ENCODE measurements at regions not wholly inside any gene's neighbourhood (a gene's known extent, or its start where the extent isn't known, plus 50 kb on each side); places are given as distances from the start of the nearest gene placed in this dataset.
"Not testable (repeated sequence)": the region's sequence is repeated elsewhere in the genome, so short reads cannot be mapped to it uniquely, and the experiment has no call there.

- H3K36me3 Mint-ChIP-seq (ENCODE audit: insufficient read depth in 2 of 2): peaks cover 4 to 18% of the 10 kb centered on the region in 2 donors
- not testable (repeated sequence) for H3K9me3 Mint-ChIP-seq; ATAC-seq (replicated peaks in 1 of 2)
Measured at GRCh38 chr5:34192064-34192922, 149.3 kb upstream of the C1QTNF3 start.

GRCh38 chr5:34192923-34193262 is 149.9 kb upstream of the C1QTNF3 start:
- DNase-seq; ATAC-seq (replicated peaks in 1 of 2); H3K27me3 Mint-ChIP-seq (ENCODE audit: low read depth); H3K27ac Mint-ChIP-seq; H3K9me3 Mint-ChIP-seq; H3K4me3 Mint-ChIP-seq: not testable (repeated sequence)
- Mint-ChIP-seq H3K36me3 (ENCODE audit: insufficient read depth in 2 of 2) (peaks cover 4 to 18% of the 10 kb centered on the region in 2 donors), H3K4me1 (ENCODE audit: low read depth) (peaks cover 11% of the 10 kb centered on the region)

More at GRCh38 chr5:34192064-34192922, 149.3 kb upstream of the C1QTNF3 start:
- not testable (repeated sequence) for H3K4me3 Mint-ChIP-seq; H3K27me3 Mint-ChIP-seq (ENCODE audit: low read depth); DNase-seq
- peaks cover 14% of the 10 kb centered on the region for H3K4me1 Mint-ChIP-seq (ENCODE audit: low read depth)
- peak overlapping the region; percentile 49 for H3K27ac Mint-ChIP-seq

DNA sequence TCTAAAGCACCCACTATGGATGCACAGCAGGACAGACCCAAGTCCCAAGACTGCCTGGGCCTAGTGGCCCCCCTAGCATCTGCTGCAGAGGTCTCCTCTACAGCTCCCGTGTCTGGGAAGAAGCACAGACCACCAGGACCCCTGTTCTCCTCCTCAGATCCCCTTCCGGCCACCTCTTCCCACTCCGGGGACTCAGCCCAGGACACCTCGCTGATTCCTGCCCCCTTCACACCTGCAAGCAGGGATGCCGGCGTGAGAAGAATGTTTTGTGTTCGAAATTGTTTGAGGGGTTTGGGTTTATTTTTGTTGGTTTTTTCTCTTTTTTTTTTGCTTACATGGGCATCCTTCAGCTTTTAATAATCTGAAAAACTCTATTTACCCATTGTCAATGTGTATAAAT is 150.3 kb upstream of the C1QTNF3 start:
- not testable (repeated sequence) for H3K4me3 Mint-ChIP-seq; H3K27me3 Mint-ChIP-seq (ENCODE audit: low read depth); H3K9me3 Mint-ChIP-seq; H3K4me1 Mint-ChIP-seq (ENCODE audit: low read depth); ATAC-seq (replicated peaks in 1 of 2); DNase-seq
- peaks cover 4 to 18% of the 10 kb centered on the region in 2 donors for H3K36me3 Mint-ChIP-seq (ENCODE audit: insufficient read depth in 2 of 2)
- H3K27ac Mint-ChIP-seq: peak overlapping the region; percentile 5

DNA sequence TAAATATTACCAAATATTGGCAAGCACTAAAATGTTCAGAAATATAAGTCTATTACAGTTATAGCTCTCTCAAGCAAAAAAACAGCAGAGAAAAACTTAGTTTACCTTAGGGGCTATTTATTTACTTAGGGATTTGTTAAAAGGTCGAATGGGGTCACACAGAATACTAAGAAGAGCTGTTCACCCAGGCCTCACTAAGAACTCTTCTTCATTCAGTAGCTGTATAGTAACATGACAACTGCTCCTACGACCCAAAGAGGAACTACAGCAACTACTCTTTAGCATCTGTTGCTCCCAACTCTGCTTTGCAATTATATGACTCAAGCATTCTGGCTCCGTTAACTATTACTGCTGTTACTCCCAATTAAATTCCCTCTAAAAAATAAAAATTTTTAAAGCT is 150.8 kb upstream of the C1QTNF3 start:
- H3K9me3 Mint-ChIP-seq; H3K4me3 Mint-ChIP-seq; H3K27me3 Mint-ChIP-seq (ENCODE audit: low read depth); H3K4me1 Mint-ChIP-seq (ENCODE audit: low read depth); H3K27ac Mint-ChIP-seq; ATAC-seq (replicated peaks in 1 of 2); DNase-seq: not testable (repeated sequence)
- H3K36me3 Mint-ChIP-seq (ENCODE audit: insufficient read depth in 2 of 2): peaks cover 4 to 18% of the 10 kb centered on the region in 2 donors

GRCh38 chr5:34196091-34196490 is 153.1 kb upstream of the C1QTNF3 start:
- not testable (repeated sequence) for DNase-seq; H3K27me3 Mint-ChIP-seq (ENCODE audit: low read depth); H3K9me3 Mint-ChIP-seq; H3K27ac Mint-ChIP-seq; H3K4me3 Mint-ChIP-seq; H3K4me1 Mint-ChIP-seq (ENCODE audit: low read depth); ATAC-seq (replicated peaks in 1 of 2)
- H3K36me3 Mint-ChIP-seq (ENCODE audit: insufficient read depth in 2 of 2): peaks cover 0 to 11% of the 10 kb centered on the region in 2 donors

GRCh38 chr5:34205347-34205746 is 162.3 kb upstream of the C1QTNF3 start:
- H3K4me3 Mint-ChIP-seq; H3K4me1 Mint-ChIP-seq (ENCODE audit: low read depth); H3K36me3 Mint-ChIP-seq (ENCODE audit: insufficient read depth in 2 of 2); H3K27ac Mint-ChIP-seq; H3K27me3 Mint-ChIP-seq (ENCODE audit: low read depth); H3K9me3 Mint-ChIP-seq; ATAC-seq (replicated peaks in 1 of 2); DNase-seq: not testable (repeated sequence)

- H3K27ac Mint-ChIP-seq; ATAC-seq (replicated peaks in 1 of 2); H3K36me3 Mint-ChIP-seq (ENCODE audit: insufficient read depth in 2 of 2); H3K27me3 Mint-ChIP-seq (ENCODE audit: low read depth); H3K4me3 Mint-ChIP-seq; H3K4me1 Mint-ChIP-seq (ENCODE audit: low read depth); DNase-seq; H3K9me3 Mint-ChIP-seq: not testable (repeated sequence)
Measured at GRCh38 chr5:34217386-34217785, 174.4 kb upstream of the C1QTNF3 start.

- ATAC-seq (replicated peaks in 1 of 2); H3K27me3 Mint-ChIP-seq (ENCODE audit: low read depth); H3K4me3 Mint-ChIP-seq; H3K9me3 Mint-ChIP-seq; H3K4me1 Mint-ChIP-seq (ENCODE audit: low read depth); H3K27ac Mint-ChIP-seq; DNase-seq: not testable (repeated sequence)
- H3K36me3 Mint-ChIP-seq (ENCODE audit: insufficient read depth in 2 of 2): peaks cover 3 to 15% of the 10 kb centered on the region in 2 donors
Measured at GRCh38 chr5:34221329-34222073, 178.5 kb upstream of the C1QTNF3 start.

GRCh38 chr5:34223158-34223557 is 180.1 kb upstream of the C1QTNF3 start:
- not testable (repeated sequence) for H3K36me3 Mint-ChIP-seq (ENCODE audit: insufficient read depth in 2 of 2); H3K9me3 Mint-ChIP-seq; H3K27me3 Mint-ChIP-seq (ENCODE audit: low read depth); H3K27ac Mint-ChIP-seq; H3K4me1 Mint-ChIP-seq (ENCODE audit: low read depth); DNase-seq; ATAC-seq (replicated peaks in 1 of 2); H3K4me3 Mint-ChIP-seq

- not testable (repeated sequence) for H3K4me3 Mint-ChIP-seq; ATAC-seq (replicated peaks in 1 of 2); H3K27me3 Mint-ChIP-seq (ENCODE audit: low read depth)
Measured at GRCh38 chr5:34230402-34230801, 187.4 kb upstream of the C1QTNF3 start.

GRCh38 chr5:34243802-34244201 is 200.8 kb upstream of the C1QTNF3 start:
- not testable (repeated sequence) for ATAC-seq (replicated peaks in 1 of 2); H3K27me3 Mint-ChIP-seq (ENCODE audit: low read depth); H3K36me3 Mint-ChIP-seq (ENCODE audit: insufficient read depth in 2 of 2); H3K9me3 Mint-ChIP-seq; DNase-seq
- Mint-ChIP-seq H3K4me1 (ENCODE audit: low read depth) (peaks cover 22% of the 10 kb centered on the region), H3K4me3 (peak overlapping the region; percentile 82 to 95), H3K27ac (peak overlapping the region; percentile 91)

More at GRCh38 chr5:34230402-34230801, 187.4 kb upstream of the C1QTNF3 start:
- not testable (repeated sequence) for H3K9me3 Mint-ChIP-seq; H3K4me1 Mint-ChIP-seq (ENCODE audit: low read depth); H3K27ac Mint-ChIP-seq; H3K36me3 Mint-ChIP-seq (ENCODE audit: insufficient read depth in 2 of 2); DNase-seq

DNA sequence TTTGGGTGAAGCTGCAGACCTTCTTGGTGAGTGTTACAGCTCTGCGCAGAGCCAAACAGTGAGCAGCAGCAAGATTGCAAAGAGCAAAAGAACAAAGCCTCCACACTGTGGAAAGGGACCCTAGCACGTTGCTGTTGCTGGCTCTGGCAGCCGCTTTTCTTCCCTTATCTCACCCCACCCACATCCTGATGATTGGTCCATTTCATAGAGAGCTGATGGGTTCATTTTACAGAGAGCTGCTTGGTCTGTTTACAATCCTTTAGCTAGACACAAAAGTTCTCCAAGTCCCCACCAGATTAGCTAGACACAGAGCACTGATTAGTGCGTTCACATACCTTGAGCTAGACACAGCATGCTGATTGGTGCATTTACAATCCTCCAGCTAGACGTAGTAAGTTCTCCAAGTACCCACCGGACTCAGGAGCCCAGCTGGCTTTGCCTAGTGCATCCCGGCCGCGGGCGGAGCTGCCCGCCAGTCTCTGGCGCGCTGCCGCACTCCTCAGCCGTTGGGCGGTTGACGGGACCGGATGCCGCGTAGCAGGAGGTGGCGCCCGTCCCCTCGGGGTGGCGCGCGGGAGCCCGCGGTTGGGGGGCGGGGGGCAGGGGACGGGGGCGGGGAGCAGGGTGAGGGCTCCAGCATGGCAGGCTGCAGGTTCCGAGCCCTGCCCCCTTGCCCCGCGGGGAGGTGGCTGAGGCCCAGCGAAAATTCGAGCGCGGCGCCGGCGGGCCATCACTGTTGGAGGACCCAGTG is 201.4 kb upstream of the C1QTNF3 start:
- peak overlapping the region; percentile 82 to 95 for H3K4me3 Mint-ChIP-seq
- H3K36me3 Mint-ChIP-seq (ENCODE audit: insufficient read depth in 2 of 2); H3K27me3 Mint-ChIP-seq (ENCODE audit: low read depth); H3K9me3 Mint-ChIP-seq: not testable (repeated sequence)
- H3K4me1 Mint-ChIP-seq (ENCODE audit: low read depth): peaks cover 22% of the 10 kb centered on the region
- peak overlapping the region; percentile 91 for H3K27ac Mint-ChIP-seq
- ATAC-seq (replicated peaks in 1 of 2) (peak; percentile 93 to 96), DNase-seq (peak; percentile 82 to 85)

DNA sequence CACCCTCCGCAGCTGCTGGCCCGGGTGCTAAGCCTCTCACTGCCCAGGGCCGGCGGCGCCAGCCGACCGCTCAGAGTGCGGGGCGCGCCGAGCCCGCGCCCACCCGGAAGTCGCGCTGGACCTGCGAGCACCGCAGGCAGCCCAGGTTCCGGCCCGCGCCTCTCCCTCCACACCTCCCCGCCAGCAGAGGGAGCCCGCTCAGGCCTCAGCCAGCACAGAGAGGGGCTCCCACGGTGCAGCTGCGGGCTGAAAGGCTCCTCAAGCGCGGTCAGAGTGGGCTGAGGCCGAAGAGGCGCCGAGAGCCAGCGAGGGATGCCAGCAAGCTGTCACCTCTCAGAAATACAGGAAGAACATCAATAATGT is 202.0 kb upstream of the C1QTNF3 start:
- peaks cover 17% of the 10 kb centered on the region for H3K4me1 Mint-ChIP-seq (ENCODE audit: low read depth)
- peak; percentile 97 to 98 for ATAC-seq (replicated peaks in 1 of 2)
- H3K27ac Mint-ChIP-seq; H3K27me3 Mint-ChIP-seq (ENCODE audit: low read depth); H3K9me3 Mint-ChIP-seq; H3K36me3 Mint-ChIP-seq (ENCODE audit: insufficient read depth in 2 of 2); H3K4me3 Mint-ChIP-seq: not testable (repeated sequence)
- peak in 1 of 2 donors; percentile 18 for DNase-seq
